Liver (tissue), 8 donors: ENCODE measurements at regions not wholly inside any gene's neighbourhood (a gene's known extent, or its start where the extent isn't known, plus 50 kb on each side); places are given as distances from the start of the nearest gene placed in this dataset.

Experiments
- DNase-seq: peaks from one replicate; pipeline ENCODE4 v3.0.0-alpha.2; 2017; ENCODE audit warnings: low spot score
- H3K27ac ChIP-seq, 2 donors: one replicate each; pipeline ENCODE4 v1.7.0; 2013; ENCODE audit warnings: inconsistent platforms in 2 of 2, low read length in 2 of 2, control low read depth in 1 of 2, low read depth in 1 of 2, mild to moderate bottlenecking in 1 of 2
- H3K27me3 ChIP-seq, 4 donors: one replicate each; pipeline versions ENCODE4 v1.6.1 to v1.7.0; 2013; ENCODE audit warnings: low read length in 3 of 4, inconsistent platforms in 1 of 4, mild to moderate bottlenecking in 1 of 4, moderate library complexity in 1 of 4; ENCODE audit not compliant: control insufficient read depth in 4 of 4, insufficient read depth in 4 of 4
- H3K36me3 ChIP-seq, 4 donors: one replicate each; pipeline versions ENCODE4 v1.6.1 to v1.7.0; 2013; ENCODE audit warnings: low read length in 3 of 4, mild to moderate bottlenecking in 3 of 4, low read depth in 1 of 4, moderate library complexity in 1 of 4; ENCODE audit not compliant: control insufficient read depth in 4 of 4, insufficient read depth in 3 of 4
- H3K4me1 ChIP-seq, 4 donors: one replicate each; pipeline versions ENCODE4 v1.6.1 to v1.7.0; 2013; ENCODE audit warnings: low read length in 3 of 4, mild to moderate bottlenecking in 3 of 4, moderate library complexity in 1 of 4; ENCODE audit not compliant: control insufficient read depth in 4 of 4, insufficient read depth in 4 of 4
- H3K4me3 ChIP-seq, 3 donors: one replicate each; pipeline versions ENCODE4 v1.6.1 to v1.7.0; 2013; ENCODE audit warnings: low read length in 3 of 3, control low read depth in 1 of 3, low read depth in 1 of 3, mild to moderate bottlenecking in 1 of 3
- H3K9ac ChIP-seq, 2 donors: one replicate each; pipeline ENCODE4 v1.7.0; 2013; ENCODE audit warnings: low read length in 2 of 2, mild to moderate bottlenecking in 2 of 2, moderate library complexity in 2 of 2, control low read depth in 1 of 2, low read depth in 1 of 2
- H3K9me3 ChIP-seq, 4 donors: one replicate each; pipeline versions ENCODE4 v1.6.1 to v1.7.0; 2013; ENCODE audit warnings: low read length in 3 of 4; ENCODE audit not compliant: control insufficient read depth in 4 of 4
- FOXA1 ChIP-seq: IDR thresholded peaks from 2 replicates; pipeline ENCODE4 v1.6.1; 2016; ENCODE audit warnings: antibody characterized with exemption
- FOXA2 ChIP-seq: IDR thresholded peaks from 2 replicates; pipeline ENCODE4 v1.6.1; 2016; ENCODE audit warnings: antibody characterized with exemption
- GABPA ChIP-seq, 2 donors: IDR thresholded peaks in 1 of 2; conservative IDR thresholded peaks in 1 of 2; 2 replicates each; pipeline ENCODE4 v1.6.1; 2016; ENCODE audit warnings: antibody characterized with exemption in 2 of 2, mild to moderate bottlenecking in 1 of 2, moderate library complexity in 1 of 2
- HNF4A ChIP-seq, 2 donors: conservative IDR thresholded peaks; 2 replicates each; pipeline ENCODE4 v1.6.1; 2016; ENCODE audit warnings: antibody characterized with exemption in 2 of 2, mild to moderate bottlenecking in 2 of 2
- HNF4G ChIP-seq: IDR thresholded peaks from 2 replicates; pipeline ENCODE4 v1.6.1; 2016; ENCODE audit warnings: antibody characterized with exemption
- JUND ChIP-seq, 2 donors: IDR thresholded peaks; 2 replicates each; pipeline ENCODE4 v1.6.1; 2016; ENCODE audit warnings: antibody characterized with exemption in 2 of 2
- NR2F2 ChIP-seq: IDR thresholded peaks from 2 replicates; pipeline ENCODE4 v1.6.1; 2016; ENCODE audit warnings: antibody characterized with exemption
- RAD21 ChIP-seq, 2 donors: IDR thresholded peaks; 2 replicates each; pipeline ENCODE4 v1.6.1; 2016; ENCODE audit warnings: antibody characterized with exemption in 2 of 2, mild to moderate bottlenecking in 2 of 2
- RXRA ChIP-seq, 2 donors: IDR thresholded peaks; 2 replicates each; pipeline ENCODE4 v1.6.1; 2017 to 2018; ENCODE audit warnings: antibody characterized with exemption in 2 of 2, mild to moderate bottlenecking in 1 of 2
- SP1 ChIP-seq: IDR thresholded peaks from 2 replicates; pipeline ENCODE4 v1.6.1; 2018; ENCODE audit warnings: antibody characterized with exemption, mild to moderate bottlenecking
- YY1 ChIP-seq: IDR thresholded peaks from 2 replicates; pipeline ENCODE4 v1.6.1; 2016; ENCODE audit warnings: antibody characterized with exemption, mild to moderate bottlenecking
- WGBS: extraction: QIAGEN DNeasy Blood & Tissue Kit; methylation state at CpG from one replicate; pipeline ENCODE4 v1.1.7; 2013; 5-methylcytosine and 5-hydroxymethylcytosine counted together
- TF ChIP-seq, protein P1 (sequence below): IDR thresholded peaks from 2 replicates; pipeline ENCODE4 v1.6.1; 2016; ENCODE audit warnings: antibody characterized with exemption
- TF ChIP-seq, protein P2 (sequence below): fragments of 150-350 bp; IDR thresholded peaks from 2 replicates; pipeline ENCODE4 v1.5.1; 2017; ENCODE audit warnings: improper control_type of control experiment, low read depth, low read length; ENCODE audit not compliant: missing input control
- TF ChIP-seq, protein P3 (sequence below): IDR thresholded peaks from 2 replicates; pipeline ENCODE4 v1.6.1; 2016; ENCODE audit warnings: antibody characterized with exemption
- donor health status: healthy.
- donor health status: healthy.
- donor health status: healthy.
- donor health status: healthy.
- donor health status: healthy.

DNA sequence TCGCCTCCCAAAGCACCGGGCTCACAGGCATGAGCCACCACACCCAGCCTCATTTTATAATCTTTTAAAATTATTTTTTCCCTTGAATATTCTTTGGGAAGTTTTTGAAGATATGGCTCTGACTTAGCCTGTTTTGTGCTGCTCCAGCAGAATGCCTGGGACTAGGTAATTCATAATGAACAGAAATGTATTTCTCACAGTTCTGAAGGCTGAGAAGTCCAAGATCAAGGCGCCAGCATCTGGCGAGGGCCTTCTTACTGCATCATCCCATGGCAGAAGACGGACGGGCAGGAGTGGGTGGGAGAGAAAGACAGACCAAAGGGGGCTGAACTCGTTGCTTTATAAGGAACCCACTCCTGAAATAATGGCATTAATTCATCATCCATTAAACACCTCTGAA is 99.0 kb upstream of the SLC25A33 start (continued):
- no peak for TF ChIP-seq HNF4A (conservative IDR thresholded peaks at IDR 0.05)
- no peak for TF ChIP-seq FOXA2
- no peak for TF ChIP-seq FOXA1
- no peak for TF ChIP-seq JUND (IDR thresholded peaks at IDR 0.05)
- TF ChIP-seq RXRA (IDR thresholded peaks at IDR 0.05), result no peak
- no peak for TF ChIP-seq YY1

GRCh38 chr1:9440763-9441194 is 98.5 kb upstream of the SLC25A33 start:
- Histone ChIP-seq H3K4me3 (no peak overlapping the region), H3K9ac (peak overlapping the region in 1 of 2 donors; percentile 4), H3K9me3 (no peaks in the 10 kb centered on the region), H3K27ac (peak overlapping the region; percentile 81 to 88), H3K36me3 (no peaks in the 10 kb centered on the region), H3K27me3 (no peaks in the 10 kb centered on the region), H3K4me1 (peaks cover 18 to 59% (median 31%) of the 10 kb centered on the region in 4 donors)
- no peak for DNase-seq
- TF ChIP-seq RXRA (IDR thresholded peaks at IDR 0.05) (peak; percentile 31 to 71), SP1 (peak; percentile 15), YY1 (no peak), FOXA2 (no peak), HNF4A (conservative IDR thresholded peaks at IDR 0.05) (peak in 1 of 2 donors; percentile 17), HNF4G (no peak), RAD21 (IDR thresholded peaks at IDR 0.05) (no peak), NR2F2 (no peak), JUND (IDR thresholded peaks at IDR 0.05) (no peak)
- TF ChIP-seq, protein P1, sequence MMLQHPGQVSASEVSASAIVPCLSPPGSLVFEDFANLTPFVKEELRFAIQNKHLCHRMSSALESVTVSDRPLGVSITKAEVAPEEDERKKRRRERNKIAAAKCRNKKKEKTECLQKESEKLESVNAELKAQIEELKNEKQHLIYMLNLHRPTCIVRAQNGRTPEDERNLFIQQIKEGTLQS, result no peak
- TF ChIP-seq, protein P2, sequence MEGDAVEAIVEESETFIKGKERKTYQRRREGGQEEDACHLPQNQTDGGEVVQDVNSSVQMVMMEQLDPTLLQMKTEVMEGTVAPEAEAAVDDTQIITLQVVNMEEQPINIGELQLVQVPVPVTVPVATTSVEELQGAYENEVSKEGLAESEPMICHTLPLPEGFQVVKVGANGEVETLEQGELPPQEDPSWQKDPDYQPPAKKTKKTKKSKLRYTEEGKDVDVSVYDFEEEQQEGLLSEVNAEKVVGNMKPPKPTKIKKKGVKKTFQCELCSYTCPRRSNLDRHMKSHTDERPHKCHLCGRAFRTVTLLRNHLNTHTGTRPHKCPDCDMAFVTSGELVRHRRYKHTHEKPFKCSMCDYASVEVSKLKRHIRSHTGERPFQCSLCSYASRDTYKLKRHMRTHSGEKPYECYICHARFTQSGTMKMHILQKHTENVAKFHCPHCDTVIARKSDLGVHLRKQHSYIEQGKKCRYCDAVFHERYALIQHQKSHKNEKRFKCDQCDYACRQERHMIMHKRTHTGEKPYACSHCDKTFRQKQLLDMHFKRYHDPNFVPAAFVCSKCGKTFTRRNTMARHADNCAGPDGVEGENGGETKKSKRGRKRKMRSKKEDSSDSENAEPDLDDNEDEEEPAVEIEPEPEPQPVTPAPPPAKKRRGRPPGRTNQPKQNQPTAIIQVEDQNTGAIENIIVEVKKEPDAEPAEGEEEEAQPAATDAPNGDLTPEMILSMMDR, result no peak
- TF ChIP-seq, protein P3, sequence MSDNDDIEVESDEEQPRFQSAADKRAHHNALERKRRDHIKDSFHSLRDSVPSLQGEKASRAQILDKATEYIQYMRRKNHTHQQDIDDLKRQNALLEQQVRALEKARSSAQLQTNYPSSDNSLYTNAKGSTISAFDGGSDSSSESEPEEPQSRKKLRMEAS, result peak; percentile 12
- 53% methylated on average over 3 of the region's 3 CpGs for WGBS

DNA sequence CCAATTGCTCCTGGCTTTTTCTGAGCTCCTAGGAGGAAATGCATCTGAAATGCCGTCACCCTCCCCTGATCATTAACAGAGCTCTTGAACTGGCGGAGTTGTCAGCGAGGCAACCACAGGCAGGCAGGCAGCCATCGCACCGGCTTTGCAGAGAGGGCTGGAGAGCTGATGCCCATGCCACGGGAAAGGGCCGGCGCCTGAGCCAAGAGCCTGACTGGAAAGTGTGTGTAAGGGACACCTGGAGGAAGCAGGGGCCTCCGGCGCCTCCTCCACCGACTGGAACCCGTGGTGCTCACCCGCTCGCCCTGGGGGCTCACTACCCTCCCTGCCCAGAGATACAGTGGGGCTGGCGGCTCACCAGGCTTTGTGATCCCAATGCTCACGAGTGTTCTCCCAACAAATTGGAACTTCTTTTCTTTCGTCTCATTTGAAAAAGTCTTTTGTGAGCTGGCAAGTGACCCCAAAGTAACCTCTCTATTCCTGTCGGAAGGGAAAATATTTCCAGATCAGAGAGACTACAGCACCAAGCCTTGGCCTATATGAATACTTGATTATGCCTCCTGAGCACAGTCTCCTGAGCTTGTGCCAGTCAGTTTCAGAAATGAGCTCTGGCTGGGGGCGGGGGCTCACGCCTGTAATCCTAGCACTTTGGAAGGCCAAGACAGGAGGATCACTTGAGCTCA is 97.7 kb upstream of the SLC25A33 start:
- peak overlapping the region in 1 of 2 donors; percentile 4 for H3K9ac ChIP-seq

More for the DNA sequence above, 97.7 kb upstream of the SLC25A33 start:
- Histone ChIP-seq H3K4me1 (peaks cover 15 to 51% (median 26%) of the 10 kb centered on the region in 4 donors), H3K9me3 (no peaks in the 10 kb centered on the region), H3K27me3 (no peaks in the 10 kb centered on the region), H3K27ac (peak overlapping the region; percentile 81 to 88), H3K4me3 (no peak overlapping the region), H3K36me3 (no peaks in the 10 kb centered on the region)
- DNase-seq, result no peak
- WGBS, result 62% methylated on average over 20 of the region's 20 CpGs
- TF ChIP-seq SP1 (no peak), GABPA (IDR thresholded peaks at IDR 0.05 in 1 of 2, conservative IDR thresholded peaks at IDR 0.05 in 1 of 2) (no peak), JUND (IDR thresholded peaks at IDR 0.05) (no peak), YY1 (no peak), FOXA1 (no peak)
- TF ChIP-seq, protein P1, result no peak
